Fibroblast of the aortic adventitia (primary cell): ENCODE measurements at regions not wholly inside any gene's neighbourhood (a gene's known extent, or its start where the extent isn't known, plus 50 kb on each side); places are given as distances from the start of the nearest gene placed in this dataset.
"Not testable (repeated sequence)": the region's sequence is repeated elsewhere in the genome, so short reads cannot be mapped to it uniquely, and the experiment has no call there.

Source experiments
- DNase-seq: peaks from one replicate; pipeline ENCODE4 v3.0.0-alpha.2; 2010; ENCODE audit warnings: low read depth
- H3K4me3 ChIP-seq: 2 replicates; pipeline ENCODE4 v1.5.1; 2011; ENCODE audit warnings: low read depth, mild to moderate bottlenecking, control low read depth, low read length, moderate library complexity
- TF ChIP-seq, protein P1 (sequence below): IDR thresholded peaks from 2 replicates; pipeline ENCODE4 v1.5.1; 2011; ENCODE audit warnings: mild to moderate bottlenecking, low read length, control low read depth, inconsistent platforms; ENCODE audit not compliant: insufficient read depth

DNA sequence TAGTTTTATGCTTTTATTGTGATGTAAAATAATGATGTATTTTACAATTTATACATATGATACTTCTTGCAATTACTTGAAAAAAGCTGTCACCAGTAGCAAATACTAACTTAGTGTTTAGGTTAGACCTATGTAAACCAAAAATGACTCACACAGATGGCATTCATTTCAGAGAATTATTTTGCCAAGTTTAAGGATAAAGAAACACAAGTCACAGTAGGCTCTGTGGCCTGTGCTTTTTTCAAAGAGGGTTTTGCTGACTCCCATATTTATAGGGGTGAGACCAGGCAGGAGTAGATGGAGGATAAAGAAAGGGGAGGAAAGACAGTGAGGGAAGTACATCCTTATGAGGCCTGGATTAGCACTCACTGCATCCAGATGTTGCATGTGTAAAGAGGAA is 356.6 kb upstream of the NPAP1 start:
- H3K4me3 ChIP-seq = no peak overlapping the region
- DNase-seq = no peak

DNA sequence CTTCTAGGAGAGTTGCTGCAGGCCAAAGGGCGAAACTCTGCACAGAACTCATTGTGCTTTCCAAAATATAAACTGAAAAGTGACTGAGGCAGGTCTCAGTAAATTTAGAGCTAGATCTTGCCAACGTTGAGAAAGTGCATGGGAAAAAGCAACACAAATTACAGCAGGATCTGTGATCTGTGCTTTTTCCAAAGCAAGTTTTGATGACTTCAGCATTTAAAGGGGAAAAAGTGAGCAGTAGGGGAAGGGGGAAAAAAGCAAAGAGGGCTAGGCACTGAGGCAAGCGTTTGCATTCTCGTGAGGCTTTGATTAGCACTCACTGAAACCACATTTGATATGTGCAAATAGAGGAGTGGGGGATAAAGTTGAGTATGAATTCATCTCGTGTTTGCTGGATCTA is 351.5 kb upstream of the NPAP1 start:
- DNase-seq, H3K4me3 ChIP-seq: not testable (repeated sequence)

More for the DNA sequence above, 356.6 kb upstream of the NPAP1 start:
- TF ChIP-seq, protein P1, sequence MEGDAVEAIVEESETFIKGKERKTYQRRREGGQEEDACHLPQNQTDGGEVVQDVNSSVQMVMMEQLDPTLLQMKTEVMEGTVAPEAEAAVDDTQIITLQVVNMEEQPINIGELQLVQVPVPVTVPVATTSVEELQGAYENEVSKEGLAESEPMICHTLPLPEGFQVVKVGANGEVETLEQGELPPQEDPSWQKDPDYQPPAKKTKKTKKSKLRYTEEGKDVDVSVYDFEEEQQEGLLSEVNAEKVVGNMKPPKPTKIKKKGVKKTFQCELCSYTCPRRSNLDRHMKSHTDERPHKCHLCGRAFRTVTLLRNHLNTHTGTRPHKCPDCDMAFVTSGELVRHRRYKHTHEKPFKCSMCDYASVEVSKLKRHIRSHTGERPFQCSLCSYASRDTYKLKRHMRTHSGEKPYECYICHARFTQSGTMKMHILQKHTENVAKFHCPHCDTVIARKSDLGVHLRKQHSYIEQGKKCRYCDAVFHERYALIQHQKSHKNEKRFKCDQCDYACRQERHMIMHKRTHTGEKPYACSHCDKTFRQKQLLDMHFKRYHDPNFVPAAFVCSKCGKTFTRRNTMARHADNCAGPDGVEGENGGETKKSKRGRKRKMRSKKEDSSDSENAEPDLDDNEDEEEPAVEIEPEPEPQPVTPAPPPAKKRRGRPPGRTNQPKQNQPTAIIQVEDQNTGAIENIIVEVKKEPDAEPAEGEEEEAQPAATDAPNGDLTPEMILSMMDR = no peak

DNA sequence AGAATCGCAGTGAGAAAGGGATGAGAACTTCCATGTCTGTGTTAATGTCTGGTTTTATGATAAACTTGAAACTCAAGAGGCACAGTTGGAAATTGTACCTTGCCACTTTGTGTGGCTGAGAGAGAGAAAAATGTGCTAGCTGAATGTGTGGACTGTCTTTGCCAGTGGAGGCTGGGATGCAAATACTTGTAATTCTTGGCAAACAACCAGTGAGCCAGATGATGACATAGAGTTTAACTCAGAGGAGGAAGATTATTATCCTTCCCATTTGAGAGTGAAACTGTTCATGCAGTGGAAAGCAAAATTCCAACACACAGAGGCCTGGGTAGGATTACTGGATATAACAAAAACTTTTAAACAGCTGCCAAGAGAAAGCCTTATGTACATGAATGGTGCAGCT is 349.1 kb upstream of the NPAP1 start:
- DNase-seq, H3K4me3 ChIP-seq: not testable (repeated sequence)

DNA sequence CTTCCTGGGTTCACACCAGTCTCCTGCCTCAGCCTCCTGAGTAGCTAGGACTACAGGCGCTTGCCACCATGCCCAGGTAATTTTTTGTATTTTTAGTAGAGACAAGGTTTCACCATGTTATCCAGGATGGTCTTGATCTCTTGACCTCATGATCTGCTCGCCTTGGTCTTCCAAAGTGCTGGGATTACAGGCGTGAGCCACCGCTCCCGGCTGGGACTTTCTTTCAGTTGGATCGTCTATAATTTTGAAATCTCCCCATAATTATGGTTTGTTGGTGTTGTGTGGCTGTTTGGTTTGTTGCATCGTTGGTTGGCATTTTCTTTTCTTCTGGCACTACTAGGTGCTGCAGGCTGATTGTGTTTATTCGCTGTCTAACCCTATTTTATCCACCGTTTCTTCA is 343.6 kb upstream of the NPAP1 start:
- DNase-seq, H3K4me3 ChIP-seq: not testable (repeated sequence)

DNA sequence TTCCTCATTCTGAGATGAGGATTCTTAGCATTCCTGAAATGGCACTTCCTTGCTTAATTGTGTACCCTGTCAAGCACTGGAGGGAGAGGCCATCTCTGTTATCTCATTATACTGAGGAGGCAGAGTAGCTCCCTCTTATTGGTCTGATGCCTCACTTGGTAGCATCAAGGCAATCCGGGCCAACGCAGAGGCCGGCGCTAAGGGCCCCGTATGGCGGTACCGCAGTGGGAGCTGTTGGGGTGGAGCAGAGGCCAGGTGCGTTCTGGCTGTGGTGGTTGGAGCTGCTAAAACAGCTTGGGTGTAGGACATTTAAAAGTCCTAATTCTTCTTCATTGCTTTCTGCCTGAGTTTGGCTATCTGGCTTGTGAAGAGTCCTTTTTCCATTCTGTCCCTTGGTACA is 333.7 kb upstream of the NPAP1 start:
- DNase-seq = not testable (repeated sequence)

DNA sequence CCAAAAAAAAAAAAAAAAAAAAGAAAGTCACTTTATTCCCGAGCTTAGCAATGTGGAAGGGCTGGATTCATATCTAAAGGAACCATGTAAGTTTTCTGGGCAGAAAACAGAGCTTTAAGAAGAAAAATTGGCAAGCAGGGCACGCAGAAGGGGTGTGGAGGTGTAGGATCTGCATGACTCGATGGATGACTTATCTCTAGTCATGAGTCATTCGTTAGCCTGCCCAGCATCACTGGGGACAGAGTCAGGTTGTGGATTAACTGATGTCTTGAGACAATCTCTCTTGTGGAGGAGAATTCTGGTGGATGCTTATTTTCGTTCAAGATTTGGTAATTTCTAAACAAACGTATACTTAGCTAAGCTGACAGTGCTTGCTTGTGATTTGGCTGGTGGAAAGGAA is 322.8 kb upstream of the NPAP1 start:
- DNase-seq, H3K4me3 ChIP-seq: not testable (repeated sequence)

More for the DNA sequence above, 333.7 kb upstream of the NPAP1 start:
- not testable (repeated sequence) for H3K4me3 ChIP-seq

DNA sequence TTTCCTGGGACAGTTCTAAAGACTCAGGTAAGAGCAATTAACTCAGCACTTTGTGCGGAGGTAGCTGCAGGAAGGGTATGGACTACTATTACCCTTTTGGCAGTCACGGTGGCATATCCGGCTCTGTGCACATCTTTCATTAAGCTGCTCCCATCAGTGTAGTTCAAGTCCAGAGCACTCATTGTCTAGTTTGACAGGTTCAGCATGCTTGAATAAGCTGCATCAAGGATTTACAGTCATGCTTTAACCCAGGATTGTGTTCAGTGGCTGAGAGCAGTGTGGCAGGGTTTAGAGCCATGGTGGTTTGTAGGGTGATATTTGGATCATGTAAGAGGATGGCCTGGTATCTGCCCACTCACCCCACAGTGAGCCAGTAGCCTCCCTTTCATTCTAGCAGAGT is 294.5 kb upstream of the NPAP1 start:
- DNase-seq, H3K4me3 ChIP-seq: not testable (repeated sequence)

DNA sequence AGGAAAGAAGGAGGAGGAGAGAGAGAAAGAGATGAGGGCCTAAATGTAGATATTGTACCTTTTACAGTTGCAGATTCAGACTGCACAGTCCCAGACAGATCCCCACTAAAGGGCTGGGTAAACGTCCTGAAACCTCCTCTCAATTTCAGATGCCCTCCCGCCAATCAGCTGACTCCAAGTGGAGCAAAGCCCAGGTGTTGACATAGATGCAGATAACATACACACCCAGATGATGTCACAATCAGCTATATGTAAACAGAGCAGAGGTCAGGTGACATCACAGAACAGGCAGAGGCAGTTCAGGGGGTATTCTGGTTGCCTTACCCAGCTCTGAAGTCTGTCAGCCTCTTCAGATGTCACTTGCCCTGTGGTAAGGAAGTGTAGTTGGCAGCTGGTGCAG is 290.3 kb upstream of the NPAP1 start:
- DNase-seq, H3K4me3 ChIP-seq: not testable (repeated sequence)

DNA sequence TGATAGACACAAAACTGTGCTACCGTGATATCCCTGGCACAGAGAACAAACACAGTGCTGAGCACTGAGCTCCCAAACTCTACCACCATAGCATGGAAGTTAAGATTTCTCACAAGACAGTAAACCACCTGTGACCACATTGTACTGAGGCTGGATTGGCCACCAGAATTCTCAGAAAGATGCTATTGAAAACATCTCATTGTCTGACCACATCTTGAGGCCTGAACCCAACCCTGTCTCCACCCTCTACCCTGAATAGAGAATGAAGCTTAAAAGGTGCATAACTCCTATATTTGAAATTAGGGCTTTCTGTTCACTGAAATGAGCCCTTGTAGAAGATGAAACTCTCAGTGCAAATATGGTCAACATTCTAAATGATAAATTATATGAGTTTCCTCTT is 281.3 kb upstream of the NPAP1 start:
- TF ChIP-seq, protein P1 = no peak
- DNase-seq = no peak
- H3K4me3 ChIP-seq = no peak overlapping the region

DNA sequence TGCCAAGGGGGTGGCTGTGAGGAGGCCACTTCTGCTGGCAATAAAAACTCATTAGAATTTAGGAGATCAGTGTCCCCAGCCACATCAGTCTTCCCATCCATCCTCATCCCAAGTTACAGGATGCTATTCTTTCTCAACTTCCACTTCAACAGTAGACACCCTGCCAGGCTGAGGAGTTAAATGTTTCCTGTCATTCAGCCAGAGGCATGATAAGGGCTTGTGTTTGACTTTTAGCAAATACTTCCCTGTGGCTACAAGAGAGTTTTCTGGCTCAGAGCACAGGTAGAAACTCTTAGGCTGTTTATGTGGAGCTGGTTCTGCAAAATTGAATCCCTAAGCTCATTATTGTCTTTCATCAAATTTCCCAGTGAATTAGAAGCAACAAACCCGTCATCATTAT is 262.9 kb upstream of the NPAP1 start:
- H3K4me3 ChIP-seq, DNase-seq: not testable (repeated sequence)

DNA sequence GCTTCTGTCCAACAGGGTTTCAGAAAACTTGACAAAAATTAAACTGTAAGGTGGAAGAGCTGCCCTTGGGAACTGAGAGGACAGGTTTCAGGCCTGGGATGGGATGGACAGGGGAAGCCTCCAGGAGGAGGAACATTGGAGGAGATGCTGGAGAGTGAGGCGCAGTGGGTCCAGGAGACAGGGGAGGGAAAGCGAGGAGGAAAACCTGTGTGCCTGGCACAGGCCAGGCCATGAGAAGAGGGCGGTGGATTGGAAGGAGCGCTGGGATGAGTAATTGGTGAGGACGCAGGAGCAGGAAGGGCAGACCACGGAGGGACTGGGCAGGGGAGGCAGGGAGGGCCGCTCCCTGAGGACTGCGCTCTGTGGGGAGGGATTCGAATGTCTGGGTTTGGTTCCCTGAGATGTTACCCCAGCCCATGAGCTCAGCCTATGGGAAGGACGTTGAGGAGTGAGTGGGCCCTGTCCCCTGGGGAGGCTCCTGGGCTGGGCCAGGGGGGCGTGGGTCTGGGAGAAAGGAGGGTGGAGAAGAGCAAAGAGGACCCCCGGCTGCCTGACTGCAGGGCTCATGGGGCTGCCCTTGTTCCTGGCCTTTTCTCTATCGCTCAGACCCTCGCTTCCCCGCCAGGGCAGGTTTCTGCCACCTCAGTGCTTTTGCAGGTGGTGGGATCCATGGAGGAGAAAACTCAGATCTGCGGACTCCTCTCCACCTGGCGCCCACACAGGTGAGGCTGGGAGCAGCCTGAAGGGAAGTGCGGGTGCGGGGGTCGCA is 249.1 kb upstream of the NPAP1 start:
- DNase-seq, H3K4me3 ChIP-seq: not testable (repeated sequence)

DNA sequence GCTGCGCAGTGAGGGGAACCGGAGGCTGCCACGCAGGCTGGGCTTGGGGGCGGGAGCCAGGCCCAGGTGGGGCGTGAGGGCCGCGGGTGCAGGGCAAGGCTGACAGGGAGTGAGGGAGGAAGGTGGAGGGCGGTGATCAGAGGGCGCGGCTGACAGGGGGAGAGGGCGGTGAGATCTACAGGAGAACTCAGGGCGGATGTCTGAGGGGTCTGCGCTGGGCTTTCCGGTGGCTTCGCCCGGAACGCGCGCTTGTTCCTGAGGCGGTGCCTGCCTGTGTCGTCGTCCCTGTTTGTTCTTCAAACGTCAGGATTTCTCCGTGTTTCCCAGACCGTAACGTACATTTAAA is 248.5 kb upstream of the NPAP1 start:
- DNase-seq, H3K4me3 ChIP-seq: not testable (repeated sequence)

DNA sequence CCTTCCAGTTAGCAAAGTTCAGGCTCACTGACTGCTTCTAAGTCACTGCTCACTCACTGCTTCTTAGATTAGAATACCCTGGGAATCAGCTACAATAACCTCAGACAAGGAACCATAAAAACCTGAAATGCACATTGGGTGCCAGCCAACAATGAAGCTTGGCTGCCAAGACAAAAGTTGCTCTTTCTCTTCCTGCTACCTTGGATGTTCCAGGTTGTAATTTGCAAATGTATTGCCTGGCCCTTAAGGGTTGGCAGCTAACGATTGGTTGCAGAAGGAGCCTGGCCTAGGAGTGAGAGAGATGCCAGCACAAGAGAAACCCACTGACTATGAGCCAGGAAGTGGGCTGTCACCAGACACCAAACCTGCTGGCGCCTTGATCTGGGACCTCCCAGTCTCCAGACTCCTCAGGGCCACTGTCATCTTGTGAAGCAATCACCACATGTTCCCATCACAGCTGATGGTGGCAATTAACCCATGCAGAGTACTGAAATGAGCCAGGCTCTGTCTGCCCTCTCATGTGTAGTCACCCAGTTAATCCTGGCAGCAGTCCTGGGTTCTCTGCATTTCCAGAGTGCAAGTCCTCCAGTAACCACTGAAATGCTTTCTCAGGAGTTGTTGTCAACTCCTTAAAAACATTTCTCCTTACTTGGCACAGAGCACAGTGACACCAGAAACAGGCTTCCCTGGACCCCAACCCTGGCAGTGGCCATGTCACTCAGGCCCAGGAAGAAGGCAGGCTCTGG is 240.3 kb upstream of the NPAP1 start:
- H3K4me3 ChIP-seq, DNase-seq: not testable (repeated sequence)

DNA sequence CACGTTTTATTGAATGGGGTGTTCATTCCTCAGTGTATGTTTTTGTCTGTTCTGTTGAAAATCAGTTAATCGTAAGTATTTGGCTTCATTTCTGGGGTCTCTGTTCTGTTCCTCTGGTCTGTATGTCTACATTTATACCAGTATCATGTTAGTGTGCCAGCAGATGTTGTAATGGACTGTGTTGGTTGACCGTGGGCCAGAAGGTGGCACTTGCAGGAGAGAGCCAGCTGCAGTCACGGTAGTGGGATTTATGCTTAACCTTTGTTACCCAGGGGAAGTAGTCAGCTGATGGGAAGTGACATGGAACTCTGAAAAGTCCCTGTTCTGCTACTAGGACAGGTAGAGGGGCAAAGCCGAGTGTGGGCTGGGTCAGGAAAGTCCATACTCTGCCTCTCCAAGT is 238.3 kb upstream of the NPAP1 start:
- not testable (repeated sequence) for DNase-seq, H3K4me3 ChIP-seq

DNA sequence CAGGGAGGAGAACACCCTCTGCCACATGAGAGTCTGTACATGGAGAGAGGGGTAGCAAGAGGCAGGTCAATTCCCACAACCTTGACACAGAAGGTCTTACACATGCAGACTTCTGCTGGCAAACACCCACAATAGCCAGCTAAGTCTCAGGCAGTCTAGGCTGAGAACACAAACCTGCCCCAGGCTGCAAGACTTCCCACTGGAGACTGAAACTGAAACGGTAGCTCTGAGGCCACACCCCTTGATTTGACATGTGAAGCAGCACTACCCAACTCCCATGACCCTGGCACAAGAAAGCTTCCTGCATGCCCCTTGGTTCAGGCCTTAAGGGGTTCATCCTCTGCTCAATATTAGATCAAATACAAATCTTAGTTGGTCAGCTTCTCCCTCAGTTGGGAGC is 237.8 kb upstream of the NPAP1 start:
- DNase-seq, H3K4me3 ChIP-seq: not testable (repeated sequence)

DNA sequence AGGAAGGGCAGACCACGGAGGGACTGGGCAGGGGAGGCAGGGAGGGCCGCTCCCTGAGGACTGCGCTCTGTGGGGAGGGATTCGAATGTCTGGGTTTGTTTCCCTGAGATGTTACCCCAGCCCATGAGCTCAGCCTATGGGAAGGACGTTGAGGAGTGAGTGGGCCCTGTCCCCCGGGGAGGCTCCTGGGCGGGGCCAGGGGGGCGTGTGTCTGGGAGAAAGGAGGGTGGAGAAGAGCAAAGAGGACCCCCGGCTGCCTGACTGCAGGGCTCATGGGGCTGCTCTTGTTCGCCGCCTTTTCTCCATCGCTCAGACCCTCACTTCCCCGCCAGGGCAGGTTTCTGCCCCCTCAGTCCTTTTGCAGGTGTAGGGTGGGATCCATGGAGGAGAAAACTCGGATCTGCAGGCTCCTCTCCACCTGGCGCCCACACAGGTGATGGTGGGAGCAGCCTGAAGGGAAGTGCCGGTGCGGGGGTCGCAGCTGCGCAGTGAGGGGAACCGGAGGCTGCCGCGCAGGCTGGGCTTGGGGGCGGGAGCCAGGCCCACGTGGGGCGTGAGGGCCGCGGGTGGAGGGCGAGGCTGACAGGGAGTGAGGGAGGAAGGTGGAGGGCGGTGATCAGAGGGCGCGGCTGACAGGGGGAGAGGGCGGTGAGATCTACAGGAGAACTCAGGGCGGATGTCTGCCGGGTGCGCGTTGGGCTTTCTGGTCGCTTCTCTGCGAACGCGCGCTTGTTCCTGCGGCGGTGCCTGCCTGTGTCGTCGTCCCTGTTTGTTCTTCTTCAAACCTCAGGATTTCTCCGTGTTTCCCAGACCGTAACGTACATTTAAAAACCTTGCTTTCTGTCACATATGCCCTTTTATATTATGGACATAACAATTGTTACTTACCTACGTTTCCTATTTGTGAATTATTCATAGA is 198.2 kb upstream of the NPAP1 start:
- not testable (repeated sequence) for DNase-seq, H3K4me3 ChIP-seq
